Uterus (tissue), 2 donors: ENCODE measurements at regions not wholly inside any gene's neighbourhood (a gene's known extent, or its start where the extent isn't known, plus 50 kb on each side); places are given as distances from the start of the nearest gene placed in this dataset.

ENCODE experiments used
- CTCF ChIP-seq, 4 experiments: fragments of 200-600 bp in 2 of 4; fragments of 450-650 bp in 2 of 4; sonication (generic) in 2 of 4; IDR thresholded peaks; one replicate each; pipeline ENCODE4 v1.5.1; 2016 to 2019; ENCODE audit warnings: antibody characterized with exemption in 4 of 4, mild to moderate bottlenecking in 2 of 4, moderate library complexity in 1 of 4
- POLR2A ChIP-seq, 2 donors: fragments of 450-650 bp; IDR thresholded peaks; one replicate each; pipeline ENCODE4 v1.6.1; 2016; ENCODE audit warnings: antibody characterized with exemption in 2 of 2, mild to moderate bottlenecking in 1 of 2, moderate library complexity in 1 of 2

- TF ChIP-seq CTCF (IDR thresholded peaks at IDR 0.05) (no peak), POLR2A (IDR thresholded peaks at IDR 0.05) (no peak)
Measured at GRCh38 chr1:233554037-233554436, 59.9 kb upstream of the KCNK1 start.
